HepG2 (cell line): ENCODE measurements at regions not wholly inside any gene's neighbourhood (a gene's known extent, or its start where the extent isn't known, plus 50 kb on each side); places are given as distances from the start of the nearest gene placed in this dataset.

Source experiments
- ATAC-seq: fragments of 200-7000 bp; cut with Tn5 transposase; 3 replicates; pipeline ENCODE4 v1.9.1; 2020; ENCODE audit warnings: mild to moderate bottlenecking, moderate library complexity
- BruUV-seq: library from RNA; stranded (reverse); fragments of 400-500 nt; replicated peaks from 2 replicates; lab custom pipeline; 2021; lab: Mats Ljungman, UMichigan
- CTCF ChIA-PET: fragments of 300-600 bp; formaldehyde crosslinking; extraction: SDS; loops from one replicate; lab custom pipeline; 2021; ENCODE audit warnings: low total read pairs, inconsistent platforms, low intra/inter-chr PET ratio; lab: Yijun Ruan, JAX
- POLR2A ChIA-PET: fragments of 350-600 bp; sonication (Branson Sonifier 250); formaldehyde crosslinking; loops from one replicate; lab custom pipeline; 2020; ENCODE audit warnings: antibody characterized with exemption, inconsistent platforms; lab: Yijun Ruan, JAX
- DNase-seq: peaks from one replicate; pipeline ENCODE4 v3.0.0-alpha.2; 2015; ENCODE audit warnings: low spot score
- FAIRE-seq: peaks from 3 replicates; lab custom pipeline; 2011; peaks lifted over from hg19 to GRCh38; lab: Jason Lieb, UNC
- H2AFZ ChIP-seq: one replicate; pipeline ENCODE4 v1.6.1; 2011; ENCODE audit warnings: low read length, inconsistent platforms
- H3K27ac ChIP-seq: fragments of 300-600 bp; 3 replicates; pipeline ENCODE4 v1.8.0; 2011; ENCODE audit warnings: mixed run types, mild to moderate bottlenecking, mixed read lengths, low read length, inconsistent platforms; ENCODE audit not compliant: insufficient read depth; ENCODE audit errors: extremely low read length
- H3K27me3 ChIP-seq, 2 experiments: fragments of 200-600 bp in 1 of 2; 2 replicates in 1 of 2; 3 replicates in 1 of 2; pipeline versions ENCODE4 v1.6.0 to v1.8.0; 2011; ENCODE audit warnings: low read length in 2 of 2, mild to moderate bottlenecking in 2 of 2, moderate library complexity in 2 of 2, inconsistent platforms in 1 of 2; ENCODE audit not compliant: insufficient read depth in 2 of 2, control insufficient read depth in 1 of 2
- H3K36me3 ChIP-seq, 2 experiments: fragments of 200-600 bp in 1 of 2; replicated peaks in 1 of 2; 2 replicates in 1 of 2; 3 replicates in 1 of 2; pipeline versions ENCODE4 v1.5.1 to v1.8.0; 2011; ENCODE audit warnings: low read length in 2 of 2, inconsistent platforms in 1 of 2; ENCODE audit not compliant: insufficient read depth in 2 of 2, control insufficient read depth in 1 of 2
- H3K4me1 ChIP-seq: 2 replicates; pipeline ENCODE4 v1.5.1; 2012; ENCODE audit warnings: low read length, inconsistent platforms; ENCODE audit not compliant: insufficient read depth
- H3K4me2 ChIP-seq: 2 replicates; pipeline ENCODE4 v1.6.0; 2011; ENCODE audit warnings: low read depth, low read length, inconsistent platforms
- H3K4me3 ChIP-seq, 3 experiments: fragments of 200-600 bp in 1 of 3; sonication (generic), shearing (Covaris generic) in 1 of 3; replicated peaks in 1 of 3; 2 replicates each; pipeline ENCODE4 v1.5.1; 2011 to 2016; ENCODE audit warnings: low read length in 3 of 3, inconsistent platforms in 2 of 3, low read depth in 2 of 3, mild to moderate bottlenecking in 2 of 3, control low read depth in 1 of 3, mixed read lengths in 1 of 3; ENCODE audit not compliant: insufficient read depth in 1 of 3
- H3K79me2 ChIP-seq: one replicate; pipeline ENCODE4 v1.6.1; 2011; ENCODE audit warnings: low read length, inconsistent platforms; ENCODE audit not compliant: insufficient read depth
- H3K9ac ChIP-seq: 2 replicates; pipeline ENCODE4 v1.6.0; 2011; ENCODE audit warnings: mild to moderate bottlenecking, low read depth, low read length, inconsistent platforms; ENCODE audit not compliant: insufficient read depth
- H3K9me3 ChIP-seq: 2 replicates; pipeline ENCODE4 v1.5.1; 2012; ENCODE audit warnings: mild to moderate bottlenecking, low read length
- H4K20me1 ChIP-seq: 2 replicates; pipeline ENCODE4 v1.6.0; 2011; ENCODE audit warnings: inconsistent platforms, mild to moderate bottlenecking, low read length, moderate library complexity; ENCODE audit not compliant: insufficient read depth
- ATF1 ChIP-seq: IDR thresholded peaks from 2 replicates; pipeline ENCODE4 v1.6.1; 2016; ENCODE audit warnings: mild to moderate bottlenecking, control low read depth
- CCAR2 ChIP-seq: fragments of 200-400 bp; formaldehyde crosslinking; optimal IDR thresholded peaks from 2 replicates; pipeline ENCODE3; 2018; ENCODE audit warnings: low read depth, mild to moderate bottlenecking, low read length, moderate library complexity
- CHCHD3 ChIP-seq: sonication (generic); formaldehyde crosslinking; IDR thresholded peaks from 2 replicates; pipeline ENCODE4 v1.8.0; 2022; ENCODE audit warnings: mild to moderate bottlenecking, missing genetic modification reagents, moderate library complexity
- NFKB2 ChIP-seq: sonication (generic); formaldehyde crosslinking; IDR thresholded peaks from 2 replicates; pipeline ENCODE4 v1.4.0; 2020; ENCODE audit warnings: missing genetic modification reagents, borderline replicate concordance
- NR0B2 ChIP-seq: sonication (generic); formaldehyde crosslinking; IDR thresholded peaks from 2 replicates; pipeline ENCODE4 v1.4.0; 2020; ENCODE audit warnings: mild to moderate bottlenecking, missing genetic modification reagents
- NR2F1 ChIP-seq, 2 experiments: fragments of 450-650 bp in 1 of 2; formaldehyde crosslinking in 1 of 2; IDR thresholded peaks; 2 replicates each; pipeline versions ENCODE4 v1.5.0 to v1.6.1; 2016 to 2020; ENCODE audit warnings: mild to moderate bottlenecking in 1 of 2, missing compliant biosample characterization in 1 of 2, missing genetic modification reagents in 1 of 2, moderate library complexity in 1 of 2
- NR2F2 ChIP-seq: IDR thresholded peaks from 2 replicates; pipeline ENCODE4 v1.6.1; 2012; ENCODE audit warnings: low read depth, inconsistent platforms, borderline replicate concordance
- SMC3 ChIP-seq: IDR thresholded peaks from 2 replicates; pipeline ENCODE4 v1.6.1; 2011; ENCODE audit warnings: low read length, improper control_type of control experiment
- SP5 ChIP-seq: IDR thresholded peaks from 2 replicates; pipeline ENCODE4 v1.6.1; 2016; ENCODE audit warnings: low read depth, borderline replicate concordance
- STAG1 ChIP-seq: sonication (generic); formaldehyde crosslinking; IDR thresholded peaks from 2 replicates; pipeline ENCODE4 v1.4.0; 2020; ENCODE audit warnings: missing genetic modification reagents
- ZNF124 ChIP-seq: sonication (generic); formaldehyde crosslinking; IDR thresholded peaks from 2 replicates; pipeline ENCODE4 v1.4.0; 2020; ENCODE audit warnings: missing genetic modification reagents
- ZNF20 ChIP-seq: sonication (generic); formaldehyde crosslinking; IDR thresholded peaks from 2 replicates; pipeline ENCODE4 v1.4.0; 2020; ENCODE audit warnings: mild to moderate bottlenecking, moderate library complexity, missing genetic modification reagents
- ZNF326 ChIP-seq: sonication (generic); formaldehyde crosslinking; IDR thresholded peaks from 2 replicates; pipeline ENCODE4 v1.4.0; 2020; ENCODE audit warnings: missing genetic modification reagents, borderline replicate concordance
- ZNF354B ChIP-seq: sonication (generic); formaldehyde crosslinking; IDR thresholded peaks from 2 replicates; pipeline ENCODE4 v1.8.0; 2022; ENCODE audit warnings: mild to moderate bottlenecking, missing genetic modification reagents
- ZNF382 ChIP-seq: sonication (generic); formaldehyde crosslinking; IDR thresholded peaks from 2 replicates; pipeline ENCODE4 v1.5.0; 2020; ENCODE audit warnings: missing genetic modification reagents, mild to moderate bottlenecking, borderline replicate concordance
- ZNF383 ChIP-seq: sonication (generic); formaldehyde crosslinking; IDR thresholded peaks from 2 replicates; pipeline ENCODE4 v1.4.0; 2020; ENCODE audit warnings: missing genetic modification reagents, mild to moderate bottlenecking, borderline replicate concordance
- ZNF441 ChIP-seq: sonication (generic); formaldehyde crosslinking; IDR thresholded peaks from 2 replicates; pipeline ENCODE4 v1.7.0; 2021; ENCODE audit warnings: missing genetic modification reagents, borderline replicate concordance
- ZNF510 ChIP-seq: sonication (generic); formaldehyde crosslinking; IDR thresholded peaks from 2 replicates; pipeline ENCODE4 v1.4.0; 2020; ENCODE audit warnings: low read depth, mild to moderate bottlenecking, missing genetic modification reagents
- ZNF543 ChIP-seq: sonication (generic); formaldehyde crosslinking; IDR thresholded peaks from 2 replicates; pipeline ENCODE4 v1.4.0; 2020; ENCODE audit warnings: mild to moderate bottlenecking, missing genetic modification reagents
- ZNF567 ChIP-seq: sonication (generic); formaldehyde crosslinking; IDR thresholded peaks from 2 replicates; pipeline ENCODE4 v1.8.1; 2023; ENCODE audit warnings: mild to moderate bottlenecking, missing genetic modification reagents, borderline replicate concordance
- ZNF572 ChIP-seq: sonication (generic); formaldehyde crosslinking; IDR thresholded peaks from 2 replicates; pipeline ENCODE4 v1.5.1; 2020; ENCODE audit warnings: mild to moderate bottlenecking, missing genetic modification reagents
- WGBS: methylation state at CpG from one replicate; pipeline ENCODE4 v1.1.6; 2017; ENCODE audit warnings: low lambda C conversion rate; 5-methylcytosine and 5-hydroxymethylcytosine counted together
- in situ Hi-C: cut with HindIII; loops from 2 replicates; pipeline ENCODE4 v1.10.0; 2017; ENCODE audit warnings: low pct_unique_long_range_greater_than_20kb; ENCODE audit not compliant: extremely low pct_ligation_motif_present
- intact Hi-C: fragments of 100-400 bp; cut with micrococcal nuclease; formaldehyde crosslinking; loops from one replicate; pipeline ENCODE4 v1.10.0; 2022; ENCODE audit not compliant: unreplicated experiment
- TF ChIP-seq, protein P1 (sequence below): sonication (generic); formaldehyde crosslinking; IDR thresholded peaks from 2 replicates; pipeline ENCODE4 v1.5.0; 2020; ENCODE audit warnings: mild to moderate bottlenecking, low read depth, missing genetic modification reagents, borderline replicate concordance
- TF ChIP-seq, protein P2 (sequence below): sonication (generic); formaldehyde crosslinking; IDR thresholded peaks from 2 replicates; pipeline ENCODE4 v1.5.0; 2020; ENCODE audit warnings: mild to moderate bottlenecking, missing genetic modification reagents, moderate library complexity
- TF ChIP-seq, protein P3 (sequence below): IDR thresholded peaks from 2 replicates; pipeline ENCODE4 v1.6.1; 2012; ENCODE audit warnings: low read depth, low read length, improper control_type of control experiment

DNA sequence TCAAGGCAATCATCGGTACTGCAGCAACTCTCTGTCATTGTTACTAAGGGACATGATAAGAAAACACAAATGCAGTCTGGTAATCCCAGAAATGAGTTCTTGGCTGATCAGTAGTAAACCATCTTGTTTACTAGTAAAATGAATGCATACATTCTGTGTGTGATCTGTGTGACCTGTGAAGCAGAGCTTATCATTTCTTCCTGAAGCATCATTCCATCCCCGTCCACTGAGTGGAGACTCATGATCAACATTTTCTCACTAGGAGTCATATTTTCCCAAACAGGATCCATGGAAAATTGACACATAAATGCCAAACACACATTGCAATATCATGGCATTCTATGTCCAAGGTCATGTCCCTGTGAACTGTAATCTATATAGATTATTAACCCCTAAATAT is 226.1 kb downstream of the ANKRD50 start:
- no peaks in the 10 kb centered on the region for H4K20me1 ChIP-seq
- intact Hi-C loops: loop anchor here (2.0 to 10.0 kb wide), 3 partner anchors 88 to 224 kb away; no protein-coding TSS in a partner anchor
- H3K79me2 ChIP-seq: no peaks in the 10 kb centered on the region
- BruUV-seq: no TSS peak
- ChIA-PET POLR2A (interaction anchor here (0.7 kb wide), 1 partner anchor 45 kb away, joined by 3 read pairs; no protein-coding TSS in a partner anchor), CTCF (no interaction called here)
- H3K9ac ChIP-seq: no peak overlapping the region
- H2AFZ ChIP-seq: no peak overlapping the region
- no peak overlapping the region for H3K27ac ChIP-seq
- no peaks in the 10 kb centered on the region for H3K4me1 ChIP-seq
- FAIRE-seq (no peak), DNase-seq (peak; percentile 23), ATAC-seq (peak; percentile 80)
- H3K4me3 ChIP-seq: no peak overlapping the region
- WGBS: 78% methylated on average over 2 of the region's 2 CpGs
- in situ Hi-C loops: no loop called here
- no peaks in the 10 kb centered on the region for H3K27me3 ChIP-seq
- H3K36me3 ChIP-seq: no peaks in the 10 kb centered on the region
- H3K4me2 ChIP-seq: no peak overlapping the region
- H3K9me3 ChIP-seq: no peaks in the 10 kb centered on the region
- TF ChIP-seq NR2F2 (no peak), ZNF20 (CRISPR knock-in tag) (no peak), ZNF383 (CRISPR knock-in tag) (no peak), NFKB2 (no peak), ATF1 (CRISPR knock-in tag) (no peak), STAG1 (CRISPR knock-in tag) (peak; percentile 81), ZNF326 (CRISPR knock-in tag) (no peak), ZNF354B (CRISPR knock-in tag) (no peak), NR0B2 (CRISPR knock-in tag) (no peak), CCAR2 (no peak), ZNF441 (CRISPR knock-in tag) (no peak), SP5 (CRISPR knock-in tag) (no peak), ZNF382 (CRISPR knock-in tag) (no peak), CHCHD3 (no peak), ZNF510 (CRISPR knock-in tag) (no peak), ZNF572 (CRISPR knock-in tag) (no peak), ZNF124 (no peak), SMC3 (peak; percentile 52; the same call in 1 of the 2 replicates), NR2F1 (CRISPR knock-in tag; IDR thresholded peaks at IDR 0.05) (no peak), ZNF567 (no peak), ZNF543 (CRISPR knock-in tag) (no peak)
- TF ChIP-seq, protein P1, sequence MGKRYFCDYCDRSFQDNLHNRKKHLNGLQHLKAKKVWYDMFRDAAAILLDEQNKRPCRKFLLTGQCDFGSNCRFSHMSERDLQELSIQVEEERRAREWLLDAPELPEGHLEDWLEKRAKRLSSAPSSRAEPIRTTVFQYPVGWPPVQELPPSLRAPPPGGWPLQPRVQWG: no peak
- TF ChIP-seq, protein P2, sequence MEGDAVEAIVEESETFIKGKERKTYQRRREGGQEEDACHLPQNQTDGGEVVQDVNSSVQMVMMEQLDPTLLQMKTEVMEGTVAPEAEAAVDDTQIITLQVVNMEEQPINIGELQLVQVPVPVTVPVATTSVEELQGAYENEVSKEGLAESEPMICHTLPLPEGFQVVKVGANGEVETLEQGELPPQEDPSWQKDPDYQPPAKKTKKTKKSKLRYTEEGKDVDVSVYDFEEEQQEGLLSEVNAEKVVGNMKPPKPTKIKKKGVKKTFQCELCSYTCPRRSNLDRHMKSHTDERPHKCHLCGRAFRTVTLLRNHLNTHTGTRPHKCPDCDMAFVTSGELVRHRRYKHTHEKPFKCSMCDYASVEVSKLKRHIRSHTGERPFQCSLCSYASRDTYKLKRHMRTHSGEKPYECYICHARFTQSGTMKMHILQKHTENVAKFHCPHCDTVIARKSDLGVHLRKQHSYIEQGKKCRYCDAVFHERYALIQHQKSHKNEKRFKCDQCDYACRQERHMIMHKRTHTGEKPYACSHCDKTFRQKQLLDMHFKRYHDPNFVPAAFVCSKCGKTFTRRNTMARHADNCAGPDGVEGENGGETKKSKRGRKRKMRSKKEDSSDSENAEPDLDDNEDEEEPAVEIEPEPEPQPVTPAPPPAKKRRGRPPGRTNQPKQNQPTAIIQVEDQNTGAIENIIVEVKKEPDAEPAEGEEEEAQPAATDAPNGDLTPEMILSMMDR (CRISPR knock-in tag): peak; percentile 67
- TF ChIP-seq, protein P3, sequence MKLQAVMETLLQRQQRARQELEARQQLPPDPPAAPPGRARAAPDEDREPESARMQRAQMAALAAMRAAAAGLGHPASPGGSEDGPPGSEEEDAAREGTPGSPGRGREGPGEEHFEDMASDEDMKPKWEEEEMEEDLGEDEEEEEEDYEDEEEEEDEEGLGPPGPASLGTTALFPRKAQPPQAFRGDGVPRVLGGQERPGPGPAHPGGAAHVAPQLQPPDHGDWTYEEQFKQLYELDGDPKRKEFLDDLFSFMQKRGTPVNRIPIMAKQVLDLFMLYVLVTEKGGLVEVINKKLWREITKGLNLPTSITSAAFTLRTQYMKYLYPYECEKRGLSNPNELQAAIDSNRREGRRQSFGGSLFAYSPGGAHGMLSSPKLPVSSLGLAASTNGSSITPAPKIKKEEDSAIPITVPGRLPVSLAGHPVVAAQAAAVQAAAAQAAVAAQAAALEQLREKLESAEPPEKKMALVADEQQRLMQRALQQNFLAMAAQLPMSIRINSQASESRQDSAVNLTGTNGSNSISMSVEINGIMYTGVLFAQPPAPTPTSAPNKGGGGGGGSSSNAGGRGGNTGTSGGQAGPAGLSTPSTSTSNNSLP: peak; percentile 37; the same call in 1 of the 2 replicates
